Spleen (tissue), 11 donors: ENCODE measurements at regions not wholly inside any gene's neighbourhood (a gene's known extent, or its start where the extent isn't known, plus 50 kb on each side); places are given as distances from the start of the nearest gene placed in this dataset.

Experiments used
- DNase-seq: peaks from one replicate; pipeline ENCODE4 v3.0.0-alpha.2; 2020
- H3K27ac ChIP-seq, 8 donors: fragments of 200-600 bp; sonication (generic) in 7 of 8; 1 replicate in 4 of 8; 2 replicates in 4 of 8; pipeline versions ENCODE4 v1.5.0 to v1.8.0; 2016 to 2021; ENCODE audit warnings: inconsistent platforms in 4 of 8, mild to moderate bottlenecking in 4 of 8, moderate library complexity in 1 of 8
- H3K27me3 ChIP-seq, 7 donors: fragments of 200-600 bp; sonication (generic) in 6 of 7; replicated peaks in 1 of 7; 1 replicate in 4 of 7; 2 replicates in 3 of 7; pipeline versions ENCODE4 v1.5.0 to v1.8.0; 2016 to 2021; ENCODE audit warnings: inconsistent platforms in 3 of 7, mild to moderate bottlenecking in 1 of 7
- H3K36me3 ChIP-seq, 6 donors: fragments of 200-600 bp; sonication (generic) in 5 of 6; 1 replicate in 4 of 6; 2 replicates in 2 of 6; pipeline versions ENCODE4 v1.5.0 to v1.8.0; 2016 to 2021; ENCODE audit warnings: inconsistent platforms in 2 of 6
- H3K4me1 ChIP-seq, 6 donors: fragments of 200-600 bp; sonication (generic) in 5 of 6; 1 replicate in 3 of 6; 2 replicates in 3 of 6; pipeline versions ENCODE4 v1.5.0 to v1.8.0; 2016 to 2021; ENCODE audit warnings: inconsistent platforms in 3 of 6
- H3K4me3 ChIP-seq, 8 donors: fragments of 200-600 bp; sonication (generic) in 7 of 8; 1 replicate in 4 of 8; 2 replicates in 4 of 8; pipeline versions ENCODE4 v1.5.0 to v1.8.0; 2016 to 2021; ENCODE audit warnings: inconsistent platforms in 4 of 8, mild to moderate bottlenecking in 4 of 8, moderate library complexity in 2 of 8
- H3K9me3 ChIP-seq, 8 donors: fragments of 200-600 bp; sonication (generic) in 7 of 8; 1 replicate in 4 of 8; 2 replicates in 4 of 8; pipeline versions ENCODE4 v1.5.0 to v1.8.0; 2016 to 2021; ENCODE audit warnings: inconsistent platforms in 4 of 8
- CTCF ChIP-seq, 11 experiments: fragments of 200-600 bp in 7 of 11; fragments of 450-650 bp in 4 of 11; sonication (generic) in 4 of 11; IDR thresholded peaks in 8 of 11; conservative IDR thresholded peaks in 3 of 11; 1 replicate in 7 of 11; 2 replicates in 4 of 11; pipeline versions ENCODE4 v1.4.0 to v1.8.0; 2016 to 2021; ENCODE audit warnings: antibody characterized with exemption in 11 of 11, inconsistent platforms in 4 of 11, mild to moderate bottlenecking in 1 of 11
- POLR2A ChIP-seq, 3 donors: fragments of 450-650 bp; IDR thresholded peaks; one replicate each; pipeline ENCODE4 v1.5.1; 2017; ENCODE audit warnings: antibody characterized with exemption in 3 of 3, mild to moderate bottlenecking in 1 of 3
- POLR2AphosphoS5 ChIP-seq, 3 donors: sonication (generic); formaldehyde crosslinking; IDR thresholded peaks; one replicate each; pipeline ENCODE4 v1.5.1; 2017; ENCODE audit warnings: antibody characterized with exemption in 3 of 3
- WGBS, 5 donors: extraction: QIAGEN DNeasy Blood & Tissue Kit in 3 of 5; methylation state at CpG; one replicate each; pipeline versions ENCODE4 v1.1.5 to v1.1.7; 2013 to 2018; 5-methylcytosine and 5-hydroxymethylcytosine counted together
- intact Hi-C: fragments of 100-400 bp; cut with DNase I; formaldehyde crosslinking; loops from one replicate; pipeline ENCODE4 v1.15.0; 2023; ENCODE audit warnings: low total_unique reads
- donor health status: healthy with polysubstance abuse.
- donor health status: DM: no; HTN: no; CAD: no; lungs with moderate emphysema.
- donor health status: DM: no; HTN: no; CAD: no.
- donor health status: Bipolar disorder and iron deficiency.
- donor health status: healthy.
- donor health status: DM: no; HTN: no; CAD: no.
- donor health status: DM: yes; HTN: yes; CAD: no.

DNA sequence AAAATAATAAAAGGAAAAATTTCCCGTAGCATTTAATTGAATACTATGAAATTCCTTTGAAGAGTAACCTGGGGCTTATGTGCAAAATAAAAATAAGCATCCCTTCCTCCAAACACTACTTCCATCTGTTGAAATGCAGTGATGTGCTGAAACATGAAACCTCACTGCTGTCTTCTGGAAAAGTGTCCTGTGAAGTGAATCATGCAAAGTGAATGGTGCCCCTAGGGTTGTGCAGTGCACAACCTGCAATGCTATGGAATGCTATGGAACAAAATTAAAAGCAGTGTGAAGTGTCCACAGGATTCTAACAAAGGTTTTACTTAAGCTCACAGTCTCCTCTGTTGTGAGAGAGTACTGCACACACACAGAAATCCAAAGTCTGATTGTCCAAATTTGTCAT is 480.9 kb downstream of the ETV1 start:
- TF ChIP-seq CTCF (IDR thresholded peaks at IDR 0.05 in 8 of 11, conservative IDR thresholded peaks at IDR 0.05 in 3 of 11) (no peak), POLR2AphosphoS5 (IDR thresholded peaks at IDR 0.05) (no peak), POLR2A (IDR thresholded peaks at IDR 0.05) (no peak)
- no peaks in the 10 kb centered on the region for H3K4me1 ChIP-seq
- 69 to 87% (median 79%) methylated on average over 1 of the region's 1 CpG for WGBS, 5 donors
- intact Hi-C loops: no loop called here
- no peaks in the 10 kb centered on the region for H3K27me3 ChIP-seq
- H3K36me3 ChIP-seq: no peaks in the 10 kb centered on the region
- peaks cover 0 to 19% (median 10%) of the 10 kb centered on the region in 8 donors for H3K9me3 ChIP-seq
- no peak for DNase-seq
- no peak overlapping the region for H3K4me3 ChIP-seq
- no peak overlapping the region for H3K27ac ChIP-seq

GRCh38 chr7:13518738-13519137 is 470.7 kb downstream of the ETV1 start:
- intact Hi-C loops: no loop called here
- H3K4me1 ChIP-seq: no peaks in the 10 kb centered on the region
- H3K36me3 ChIP-seq: no peaks in the 10 kb centered on the region
- TF ChIP-seq POLR2AphosphoS5 (IDR thresholded peaks at IDR 0.05): no peak
- WGBS, 5 donors: 72 to 94% (median 81%) methylated on average over 1 of the region's 1 CpG
- DNase-seq: no peak
- no peaks in the 10 kb centered on the region for H3K27me3 ChIP-seq
- no peak overlapping the region for H3K27ac ChIP-seq
- H3K4me3 ChIP-seq: no peak overlapping the region
- H3K9me3 ChIP-seq: no peaks in the 10 kb centered on the region

DNA sequence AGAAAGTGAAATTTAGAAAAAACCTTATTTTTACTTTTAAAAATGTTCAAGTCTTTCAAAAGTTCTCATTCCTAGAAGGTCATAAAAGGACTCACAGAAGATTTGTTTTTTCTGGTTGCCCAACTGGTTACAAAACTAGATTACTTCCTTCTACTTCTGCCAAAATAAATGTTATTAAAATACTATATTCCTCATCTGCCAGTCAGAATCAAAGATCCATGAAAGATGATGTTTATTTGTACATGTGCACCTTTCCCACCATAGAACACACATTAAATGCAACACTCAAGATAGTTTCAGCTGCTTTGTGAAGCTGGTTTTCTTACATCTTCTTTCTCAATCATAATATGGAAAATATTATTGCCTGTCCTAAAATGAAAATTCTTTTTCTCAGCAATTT is 465.4 kb downstream of the ETV1 start:
- Histone ChIP-seq H3K4me3 (no peak overlapping the region), H3K27ac (no peak overlapping the region), H3K27me3 (no peaks in the 10 kb centered on the region), H3K9me3 (no peaks in the 10 kb centered on the region), H3K4me1 (no peaks in the 10 kb centered on the region), H3K36me3 (no peaks in the 10 kb centered on the region)
- no peak for DNase-seq
- intact Hi-C loops: loop anchor here (10.0 kb wide), 1 partner anchor 931 kb away; no protein-coding TSS in a partner anchor
- TF ChIP-seq CTCF (IDR thresholded peaks at IDR 0.05 in 8 of 11, conservative IDR thresholded peaks at IDR 0.05 in 3 of 11) (no peak), POLR2AphosphoS5 (IDR thresholded peaks at IDR 0.05) (no peak), POLR2A (IDR thresholded peaks at IDR 0.05) (no peak)

- Histone ChIP-seq H3K4me3 (no peak overlapping the region), H3K27ac (no peak overlapping the region), H3K4me1 (no peaks in the 10 kb centered on the region), H3K27me3 (no peaks in the 10 kb centered on the region), H3K9me3 (no peaks in the 10 kb centered on the region), H3K36me3 (no peaks in the 10 kb centered on the region)
- 44 to 56% (median 52%) methylated on average over 5 of the region's 5 CpGs for WGBS, 5 donors
- intact Hi-C loops: no loop called here
- TF ChIP-seq POLR2A (IDR thresholded peaks at IDR 0.05): no peak
- TF ChIP-seq POLR2AphosphoS5 (IDR thresholded peaks at IDR 0.05): no peak
- TF ChIP-seq CTCF (IDR thresholded peaks at IDR 0.05 in 8 of 11, conservative IDR thresholded peaks at IDR 0.05 in 3 of 11): no peak
- DNase-seq: no peak
Observed at GRCh38 chr7:13532028-13532753, 457.3 kb downstream of the ETV1 start.
